H9 (cell line): ENCODE measurements at regions not wholly inside any gene's neighbourhood (a gene's known extent, or its start where the extent isn't known, plus 50 kb on each side); places are given as distances from the start of the nearest gene placed in this dataset.

Source experiments
- DNase-seq: peaks from one replicate; pipeline ENCODE4 v3.0.0-alpha.2; 2017
- H2AFZ ChIP-seq: one replicate; pipeline ENCODE4 v1.6.1; 2013; ENCODE audit warnings: mild to moderate bottlenecking, low read length, control low read depth, moderate library complexity
- H2AK5ac ChIP-seq: 2 replicates; pipeline ENCODE4 v1.6.1; 2013; ENCODE audit warnings: low read length, control low read depth, mixed read lengths; ENCODE audit not compliant: insufficient read length
- H2BK120ac ChIP-seq: one replicate; pipeline ENCODE4 v1.6.1; 2013; ENCODE audit warnings: low read depth, mild to moderate bottlenecking, low read length, control low read depth, inconsistent platforms; ENCODE audit not compliant: poor library complexity, severe bottlenecking
- H2BK12ac ChIP-seq: 2 replicates; pipeline ENCODE4 v1.6.1; 2013; ENCODE audit warnings: low read length, control low read depth, mixed read lengths, low read depth; ENCODE audit not compliant: insufficient read length
- H2BK15ac ChIP-seq: 2 replicates; pipeline ENCODE4 v1.6.1; 2013; ENCODE audit warnings: low read depth, low read length, control low read depth
- H2BK20ac ChIP-seq: one replicate; pipeline ENCODE4 v1.6.1; 2013; ENCODE audit warnings: low read depth, mild to moderate bottlenecking, low read length, control low read depth, inconsistent platforms; ENCODE audit not compliant: poor library complexity, severe bottlenecking
- H2BK5ac ChIP-seq: 2 replicates; pipeline ENCODE4 v1.6.1; 2013; ENCODE audit warnings: low read length, control low read depth, mixed read lengths; ENCODE audit not compliant: insufficient read length
- H3K14ac ChIP-seq: 2 replicates; pipeline ENCODE4 v1.6.1; 2013; ENCODE audit warnings: low read length, control low read depth; ENCODE audit not compliant: insufficient read depth
- H3K18ac ChIP-seq: 2 replicates; pipeline ENCODE4 v1.6.1; 2013; ENCODE audit warnings: low read depth, mild to moderate bottlenecking, mixed read lengths, low read length, control low read depth; ENCODE audit not compliant: insufficient read length
- H3K23ac ChIP-seq: 2 replicates; pipeline ENCODE4 v1.6.1; 2013; ENCODE audit warnings: low read length, control low read depth, mixed read lengths, low read depth; ENCODE audit not compliant: insufficient read length
- H3K23me2 ChIP-seq: 2 replicates; pipeline ENCODE4 v1.6.1; 2013; ENCODE audit warnings: low read depth, mild to moderate bottlenecking, mixed read lengths, low read length, control low read depth; ENCODE audit not compliant: insufficient read length, poor library complexity, severe bottlenecking
- H3K27ac ChIP-seq: 2 replicates; pipeline ENCODE4 v1.5.1; 2013; ENCODE audit warnings: low read length, control low read depth, mixed read lengths, low read depth; ENCODE audit not compliant: insufficient read length
- H3K27me3 ChIP-seq: 2 replicates; pipeline ENCODE4 v1.6.1; 2013; ENCODE audit warnings: low read length, control low read depth, inconsistent platforms; ENCODE audit not compliant: insufficient read depth
- H3K4ac ChIP-seq: 2 replicates; pipeline ENCODE4 v1.6.1; 2013; ENCODE audit warnings: low read depth, mild to moderate bottlenecking, control low read depth, inconsistent platforms, low read length, moderate library complexity
- H3K4me1 ChIP-seq: 2 replicates; pipeline ENCODE4 v1.6.1; 2013; ENCODE audit warnings: low read length, control low read depth, inconsistent platforms; ENCODE audit not compliant: insufficient read depth
- H3K4me2 ChIP-seq: 2 replicates; pipeline ENCODE4 v1.6.1; 2013; ENCODE audit warnings: low read length, control low read depth, mixed read lengths; ENCODE audit not compliant: insufficient read length, insufficient read depth
- H3K56ac ChIP-seq: 2 replicates; pipeline ENCODE4 v1.6.1; 2013; ENCODE audit warnings: low read depth, mild to moderate bottlenecking, mixed read lengths, low read length, control low read depth; ENCODE audit not compliant: insufficient read length
- H3K79me1 ChIP-seq: 2 replicates; pipeline ENCODE4 v1.6.1; 2013; ENCODE audit warnings: low read depth, mild to moderate bottlenecking, moderate library complexity, low read length, control low read depth, inconsistent platforms; ENCODE audit not compliant: insufficient read depth, poor library complexity, severe bottlenecking
- H3K79me2 ChIP-seq: 2 replicates; pipeline ENCODE4 v1.6.1; 2013; ENCODE audit warnings: low read length, control low read depth, inconsistent platforms; ENCODE audit not compliant: insufficient read depth
- H3K9ac ChIP-seq: 2 replicates; pipeline ENCODE4 v1.6.1; 2013; ENCODE audit warnings: low read length, control low read depth, mixed read lengths; ENCODE audit not compliant: insufficient read length; ENCODE audit errors: extremely low read depth
- H3K9me3 ChIP-seq: one replicate; pipeline ENCODE4 v1.6.1; 2013; ENCODE audit warnings: low read depth, low read length, inconsistent platforms; ENCODE audit not compliant: control insufficient read depth
- H3T11ph ChIP-seq: one replicate; pipeline ENCODE4 v1.6.1; 2013; ENCODE audit warnings: mild to moderate bottlenecking, low read length, control low read depth, inconsistent platforms
- H4K20me1 ChIP-seq: one replicate; pipeline ENCODE4 v1.6.1; 2013; ENCODE audit not compliant: control insufficient read depth, insufficient read length, insufficient read depth
- H4K5ac ChIP-seq: 2 replicates; pipeline ENCODE4 v1.6.1; 2013; ENCODE audit warnings: low read depth, mild to moderate bottlenecking, mixed read lengths, low read length, control low read depth; ENCODE audit not compliant: insufficient read length
- H4K8ac ChIP-seq: replicated peaks from 2 replicates; pipeline ENCODE4 v1.6.1; 2013; ENCODE audit warnings: low read length, control low read depth, mixed read lengths, low read depth; ENCODE audit not compliant: insufficient read length
- H4K91ac ChIP-seq: 2 replicates; pipeline ENCODE4 v1.6.1; 2013; ENCODE audit warnings: low read depth, mild to moderate bottlenecking, moderate library complexity, mixed read lengths, low read length, control low read depth; ENCODE audit not compliant: insufficient read length
- H3K27ac Mint-ChIP-seq, 3 experiments: 2 replicates in 2 of 3; 3 replicates in 1 of 3; pipeline ENCODE4 v1.8.0; 2020 to 2021; ENCODE audit warnings: mixed read lengths in 3 of 3, mild to moderate bottlenecking in 1 of 3, moderate library complexity in 1 of 3
- H3K27me3 Mint-ChIP-seq: 2 replicates; pipeline ENCODE4 v1.8.0; 2021; ENCODE audit warnings: low read depth, mild to moderate bottlenecking, moderate library complexity, mixed read lengths
- H3K36me3 Mint-ChIP-seq, 3 experiments: 2 replicates in 2 of 3; 3 replicates in 1 of 3; pipeline ENCODE4 v1.8.0; 2020 to 2021; ENCODE audit warnings: low read depth in 3 of 3, mixed read lengths in 3 of 3; ENCODE audit not compliant: insufficient read depth in 1 of 3
- H3K4me1 Mint-ChIP-seq, 2 experiments: 2 replicates each; pipeline ENCODE4 v1.8.0; 2020; ENCODE audit warnings: mixed read lengths in 2 of 2
- H3K4me3 Mint-ChIP-seq, 2 experiments: 2 replicates in 1 of 2; 3 replicates in 1 of 2; pipeline ENCODE4 v1.8.0; 2020 to 2021; ENCODE audit warnings: mild to moderate bottlenecking in 2 of 2, mixed read lengths in 2 of 2, moderate library complexity in 1 of 2
- H3K9me3 Mint-ChIP-seq, 2 experiments: 2 replicates in 1 of 2; 3 replicates in 1 of 2; pipeline ENCODE4 v1.8.0; 2020; ENCODE audit warnings: mild to moderate bottlenecking in 2 of 2, mixed read lengths in 2 of 2, moderate library complexity in 1 of 2
- CTCF ChIP-seq: fragments of 200-600 bp; sonication (generic); conservative IDR thresholded peaks from 3 replicates; pipeline ENCODE4 v1.8.0; 2021; ENCODE audit warnings: antibody characterized with exemption, mild to moderate bottlenecking
- WGBS: extraction: QIAGEN DNeasy Blood & Tissue Kit; methylation state at CpG from one replicate; pipeline ENCODE4 v1.1.7; 2013; ENCODE audit warnings: missing lambda C conversion rate, low lambda C conversion rate, mixed read lengths; ENCODE audit not compliant: insufficient read length; ENCODE audit errors: extremely low coverage; 5-methylcytosine and 5-hydroxymethylcytosine counted together

- Histone ChIP-seq H3K4ac (no peak overlapping the region), H2BK120ac (no peak overlapping the region), H3K9ac (no peak overlapping the region), H2AK5ac (no peak overlapping the region), H4K5ac (no peak overlapping the region), H2AFZ (no peak overlapping the region), H3K79me1 (no peaks in the 10 kb centered on the region), H4K91ac (no peak overlapping the region), H3K23me2 (no peaks in the 10 kb centered on the region), H3K4me1 (no peaks in the 10 kb centered on the region), H3K14ac (no peak overlapping the region), H3K79me2 (no peaks in the 10 kb centered on the region), H3K9me3 (no peaks in the 10 kb centered on the region), H3T11ph (no peak overlapping the region), H2BK15ac (no peak overlapping the region), H3K4me2 (no peak overlapping the region), H3K27ac (no peak overlapping the region), H2BK20ac (no peak overlapping the region), H2BK5ac (no peak overlapping the region), H4K8ac (no peak overlapping the region), H3K18ac (no peak overlapping the region), H3K23ac (no peak overlapping the region), H3K27me3 (no peaks in the 10 kb centered on the region), H4K20me1 (no peaks in the 10 kb centered on the region), H2BK12ac (no peak overlapping the region), H3K56ac (no peak overlapping the region)
- Mint-ChIP-seq H3K36me3 (no peaks in the 10 kb centered on the region; a peak in 1 of 7 replicates), H3K4me3 (no peak overlapping the region), H3K4me1 (peaks cover 4% of the 10 kb centered on the region in 2 experiments), H3K27ac (no peak overlapping the region), H3K9me3 (no peaks in the 10 kb centered on the region; a peak in 1 of 5 replicates), H3K27me3 (no peaks in the 10 kb centered on the region)
- no peak for DNase-seq
- WGBS = no CpG with 5 or more reads among the region's 3 CpGs
- TF ChIP-seq CTCF = no peak
These were observed 603.6 kb downstream of the COL12A1 start for GRCh38 chr6:74602206-74602605.
